OCI-LY7 (cell line): ENCODE measurements at regions not wholly inside any gene's neighbourhood (a gene's known extent, or its start where the extent isn't known, plus 50 kb on each side); places are given as distances from the start of the nearest gene placed in this dataset.

Experiments used
- CTCF ChIP-seq: fragments of 200-600 bp; sonication (generic); conservative IDR thresholded peaks from 2 replicates; pipeline ENCODE4 v1.5.1; 2014; ENCODE audit warnings: mild to moderate bottlenecking, antibody characterized with exemption, low read length, moderate library complexity, mixed read lengths
- EZH2phosphoT487 ChIP-seq: fragments of 200-600 bp; sonication (generic); IDR thresholded peaks from 2 replicates; pipeline ENCODE4 v1.6.1; 2018; ENCODE audit warnings: low read depth, borderline replicate concordance, mild to moderate bottlenecking, mixed run types, antibody characterized with exemption, low read length, moderate library complexity, mixed read lengths

DNA sequence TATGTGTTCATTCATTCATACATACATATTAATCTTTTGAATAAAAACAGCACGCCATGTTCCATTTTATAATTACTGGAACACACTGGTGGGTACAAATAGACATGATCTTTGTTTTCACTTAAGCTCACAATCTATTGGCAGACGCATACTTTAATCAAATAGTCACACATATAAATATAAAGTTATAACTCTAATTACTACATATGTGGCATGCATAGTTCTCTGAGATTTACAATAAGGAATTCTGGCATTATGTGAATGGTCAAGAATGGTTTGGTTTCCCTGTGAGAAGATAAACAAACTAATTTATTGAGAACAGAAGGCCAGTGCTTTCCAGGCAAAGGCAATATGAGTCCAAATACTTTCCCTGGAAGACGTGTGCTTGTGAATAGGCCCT is 576.2 kb downstream of the CDH8 start:
- TF ChIP-seq CTCF: no peak
- TF ChIP-seq EZH2phosphoT487: no peak
